ENCODE measurements at regions not wholly inside any gene's neighbourhood (a gene's known extent, or its start where the extent isn't known, plus 50 kb on each side); places are given as distances from the start of the nearest gene placed in this dataset.

DNA sequence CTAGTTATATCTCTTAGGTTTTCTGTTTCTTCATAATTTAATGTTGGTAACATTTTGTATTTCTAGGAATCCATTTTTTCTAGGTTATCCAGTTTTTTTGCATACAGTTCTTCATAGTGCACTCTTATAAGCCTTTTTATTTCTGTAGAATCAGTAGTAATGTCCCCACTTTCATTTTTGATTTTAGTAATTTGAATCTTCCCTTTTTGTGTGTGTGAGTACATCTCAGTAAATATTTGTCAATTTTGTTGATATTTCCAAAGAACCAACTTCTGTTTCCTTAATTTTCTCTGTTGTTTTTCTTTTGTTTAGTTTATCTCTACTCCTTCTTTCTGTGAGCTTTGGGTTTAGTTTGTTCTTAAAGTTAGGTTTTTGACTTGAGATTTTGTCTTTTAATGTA, 507.3 kb upstream of the RGS6 start:
- no peak for TF ChIP-seq CTCF (IDR thresholded peaks at IDR 0.05; ENCODE audit: insufficient read depth, low read depth, low read length)
- no peak for TF ChIP-seq EZH2 (IDR thresholded peaks at IDR 0.05; ENCODE audit: insufficient read depth, low read length)
